HS-5 (cell line): ENCODE measurements at regions not wholly inside any gene's neighbourhood (a gene's known extent, or its start where the extent isn't known, plus 50 kb on each side); places are given as distances from the start of the nearest gene placed in this dataset.
"Not testable (repeated sequence)": the region's sequence is repeated elsewhere in the genome, so short reads cannot be mapped to it uniquely, and the experiment has no call there.

ENCODE experiments used
- DNase-seq: peaks from one replicate; pipeline ENCODE4 v3.0.0-alpha.2; 2012; ENCODE audit warnings: low read depth

GRCh38 chr14:76264384-76264783 is 111.6 kb upstream of the ESRRB start:
- no peak for DNase-seq

- DNase-seq: no peak
Observed at GRCh38 chr14:76267322-76268046, 108.5 kb upstream of the ESRRB start.

- no peak for DNase-seq
Observed at GRCh38 chr14:76268047-76268431, 107.9 kb upstream of the ESRRB start.

- DNase-seq: no peak
Observed at GRCh38 chr14:76268700-76269099, 107.2 kb upstream of the ESRRB start.

- DNase-seq: no peak
Observed at GRCh38 chr14:76271041-76271755, 104.7 kb upstream of the ESRRB start.

- no peak for DNase-seq
Observed at GRCh38 chr14:76272349-76272748, 103.6 kb upstream of the ESRRB start.

- no peak for DNase-seq
Observed at GRCh38 chr14:76272774-76273173, 103.2 kb upstream of the ESRRB start.

- no peak for DNase-seq
Observed at GRCh38 chr14:76273346-76273745, 102.6 kb upstream of the ESRRB start.

GRCh38 chr14:76274324-76274723 is 101.6 kb upstream of the ESRRB start:
- DNase-seq: no peak

GRCh38 chr14:76277586-76278130 is 98.3 kb upstream of the ESRRB start:
- no peak for DNase-seq

GRCh38 chr14:76280221-76280620 is 95.7 kb upstream of the ESRRB start:
- no peak for DNase-seq

- DNase-seq: no peak
Observed at GRCh38 chr14:76282581-76282980, 93.4 kb upstream of the ESRRB start.

GRCh38 chr14:76287063-76287462 is 88.9 kb upstream of the ESRRB start:
- DNase-seq: no peak

- no peak for DNase-seq
Observed at GRCh38 chr14:76289276-76289675, 86.7 kb upstream of the ESRRB start.

- no peak for DNase-seq
Observed at GRCh38 chr14:76292561-76292960, 83.4 kb upstream of the ESRRB start.

- no peak for DNase-seq
Observed at GRCh38 chr14:76293221-76293620, 82.7 kb upstream of the ESRRB start.

GRCh38 chr14:76293923-76294322 is 82.0 kb upstream of the ESRRB start:
- no peak for DNase-seq

GRCh38 chr14:76294876-76295275 is 81.1 kb upstream of the ESRRB start:
- no peak for DNase-seq

GRCh38 chr14:76298896-76299295 is 77.0 kb upstream of the ESRRB start:
- DNase-seq: no peak

- DNase-seq: not testable (repeated sequence)
Observed at GRCh38 chr14:76303188-76303587, 72.7 kb upstream of the ESRRB start.

- DNase-seq: no peak
Observed at GRCh38 chr14:76304536-76305267, 71.2 kb upstream of the ESRRB start.

- no peak for DNase-seq
Observed at GRCh38 chr14:76305268-76305826, 70.6 kb upstream of the ESRRB start.
